GM12873 (cell line): ENCODE measurements at regions not wholly inside any gene's neighbourhood (a gene's known extent, or its start where the extent isn't known, plus 50 kb on each side); places are given as distances from the start of the nearest gene placed in this dataset.

ENCODE experiments used
- TF ChIP-seq, protein P1 (sequence below): IDR thresholded peaks from 2 replicates; pipeline ENCODE4 v1.5.1; 2012; ENCODE audit warnings: low read depth, mild to moderate bottlenecking, moderate library complexity, low read length, control low read depth; ENCODE audit not compliant: insufficient read depth; ENCODE audit errors: missing control alignments

DNA sequence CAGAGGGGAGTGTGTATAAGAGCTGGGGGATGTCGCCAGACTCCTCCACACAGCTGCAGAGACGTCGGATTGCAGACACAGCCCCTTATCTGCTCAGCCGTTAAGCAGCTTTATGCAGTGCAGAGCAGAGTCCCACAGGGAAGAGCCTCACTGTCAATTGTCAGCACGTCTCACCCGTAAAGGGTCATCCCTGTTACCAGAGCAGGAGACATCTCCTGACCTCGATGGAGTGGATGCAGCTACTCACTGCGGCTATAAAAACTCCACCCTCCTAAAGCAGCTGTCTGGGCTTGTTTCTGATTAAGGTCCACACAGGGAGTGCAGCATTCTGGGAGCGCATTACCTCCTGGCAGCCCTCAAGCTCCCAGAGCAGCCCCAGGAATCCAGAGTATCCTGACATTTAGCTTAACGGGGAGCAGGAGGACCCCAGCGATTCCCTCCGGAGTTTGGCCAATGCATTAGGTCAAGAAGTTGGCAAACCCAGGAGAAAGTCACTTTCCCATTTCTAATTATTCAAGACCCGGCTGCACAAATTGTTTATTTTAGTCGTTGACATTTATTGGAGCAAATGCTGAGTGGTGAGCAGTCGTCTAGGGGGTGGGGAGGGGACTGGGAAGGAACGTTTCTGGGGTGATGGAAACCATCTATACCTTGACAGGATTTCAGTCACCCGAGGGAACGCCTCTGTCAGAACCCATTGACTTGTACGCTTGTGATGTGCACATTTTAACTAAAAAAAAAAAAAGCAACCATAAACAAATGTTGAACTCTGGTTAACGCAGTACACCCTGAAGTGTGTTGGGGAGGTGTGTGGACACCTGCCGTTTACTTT, 100.0 kb upstream of the ZNF469 start:
- TF ChIP-seq, protein P1, sequence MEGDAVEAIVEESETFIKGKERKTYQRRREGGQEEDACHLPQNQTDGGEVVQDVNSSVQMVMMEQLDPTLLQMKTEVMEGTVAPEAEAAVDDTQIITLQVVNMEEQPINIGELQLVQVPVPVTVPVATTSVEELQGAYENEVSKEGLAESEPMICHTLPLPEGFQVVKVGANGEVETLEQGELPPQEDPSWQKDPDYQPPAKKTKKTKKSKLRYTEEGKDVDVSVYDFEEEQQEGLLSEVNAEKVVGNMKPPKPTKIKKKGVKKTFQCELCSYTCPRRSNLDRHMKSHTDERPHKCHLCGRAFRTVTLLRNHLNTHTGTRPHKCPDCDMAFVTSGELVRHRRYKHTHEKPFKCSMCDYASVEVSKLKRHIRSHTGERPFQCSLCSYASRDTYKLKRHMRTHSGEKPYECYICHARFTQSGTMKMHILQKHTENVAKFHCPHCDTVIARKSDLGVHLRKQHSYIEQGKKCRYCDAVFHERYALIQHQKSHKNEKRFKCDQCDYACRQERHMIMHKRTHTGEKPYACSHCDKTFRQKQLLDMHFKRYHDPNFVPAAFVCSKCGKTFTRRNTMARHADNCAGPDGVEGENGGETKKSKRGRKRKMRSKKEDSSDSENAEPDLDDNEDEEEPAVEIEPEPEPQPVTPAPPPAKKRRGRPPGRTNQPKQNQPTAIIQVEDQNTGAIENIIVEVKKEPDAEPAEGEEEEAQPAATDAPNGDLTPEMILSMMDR = no peak

DNA sequence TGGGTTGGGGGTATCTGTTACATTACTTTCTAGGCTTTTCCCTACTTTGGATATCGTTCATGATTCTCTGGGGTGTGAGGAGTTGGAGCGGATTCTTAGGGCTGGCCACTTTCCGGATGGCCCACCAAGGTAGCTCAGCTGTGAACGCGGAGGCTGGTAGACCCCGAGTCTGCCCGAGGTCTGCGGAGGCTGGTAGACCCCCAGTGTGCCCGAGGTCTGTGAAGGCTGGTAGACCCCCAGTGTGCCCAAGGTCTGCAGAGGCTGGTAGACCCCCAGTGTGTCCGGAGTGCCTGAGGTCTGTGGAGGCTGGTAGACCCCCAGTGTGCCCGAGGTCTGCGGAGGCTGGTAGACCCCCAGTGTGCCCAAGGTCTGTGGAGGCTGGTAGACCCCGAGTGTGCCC, 99.2 kb upstream of the ZNF469 start:
- TF ChIP-seq, protein P1 = no peak

DNA sequence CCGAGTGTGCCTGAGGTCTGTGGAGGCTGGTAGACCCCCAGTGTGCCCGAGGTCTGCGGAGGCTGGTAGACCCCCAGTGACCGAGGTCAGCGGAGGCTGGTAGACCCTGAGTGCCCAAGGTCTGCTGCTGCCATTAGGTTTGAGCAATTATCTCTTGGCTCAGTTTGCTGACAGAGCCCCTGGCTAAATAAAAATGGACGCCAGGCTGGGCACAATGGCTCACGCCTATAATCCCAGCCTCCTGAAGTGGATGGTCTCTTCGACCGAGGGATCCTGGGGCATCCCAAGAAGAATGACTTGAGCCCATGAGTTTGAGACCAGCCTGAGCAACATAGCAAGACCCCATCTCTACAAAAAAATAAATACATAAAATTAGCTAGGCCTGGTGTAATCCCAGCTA, 98.7 kb upstream of the ZNF469 start:
- TF ChIP-seq, protein P1 = no peak

DNA sequence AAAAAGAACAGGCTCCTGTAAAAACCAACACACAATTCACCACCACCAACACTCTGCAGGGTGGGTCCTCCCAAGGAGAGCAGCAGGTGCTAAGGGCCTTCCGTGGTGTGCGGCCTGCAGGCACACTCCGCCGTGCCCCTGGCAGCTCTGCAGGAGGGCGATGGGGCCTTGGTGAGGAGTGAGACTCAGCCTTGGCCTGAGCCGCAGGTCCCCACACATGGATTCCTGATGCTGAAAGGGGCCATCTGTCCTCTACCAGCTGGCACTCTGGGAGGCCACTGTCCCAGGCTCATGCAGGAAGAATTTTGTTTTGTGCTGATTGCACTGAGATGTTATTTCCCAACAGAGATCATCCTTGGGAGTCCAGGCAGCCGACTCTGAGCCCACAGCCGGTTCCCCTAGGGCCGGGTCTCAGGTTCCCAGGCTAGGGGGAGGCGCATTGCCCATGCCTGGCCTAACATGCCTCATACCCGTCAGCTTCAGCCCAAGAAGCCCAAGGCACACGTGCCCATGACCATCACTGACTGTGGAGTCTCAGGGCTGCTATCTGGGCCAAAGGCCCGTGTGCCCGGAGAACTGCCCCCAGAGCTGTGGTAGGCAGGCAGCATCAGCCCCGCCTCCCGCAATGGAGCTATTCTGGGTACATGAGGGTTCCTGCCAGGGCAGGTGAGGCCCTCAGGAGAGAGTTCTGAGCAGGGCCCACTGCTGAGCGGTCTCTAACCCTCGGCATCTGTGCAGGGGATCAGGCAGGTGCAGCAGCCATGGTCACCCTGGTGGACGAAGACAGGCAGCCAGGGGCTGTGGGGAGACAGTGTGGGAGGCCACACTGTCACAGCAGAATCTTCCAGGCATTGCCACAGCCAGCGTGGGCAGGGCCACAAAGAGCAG, 97.9 kb upstream of the ZNF469 start:
- TF ChIP-seq, protein P1 = no peak

DNA sequence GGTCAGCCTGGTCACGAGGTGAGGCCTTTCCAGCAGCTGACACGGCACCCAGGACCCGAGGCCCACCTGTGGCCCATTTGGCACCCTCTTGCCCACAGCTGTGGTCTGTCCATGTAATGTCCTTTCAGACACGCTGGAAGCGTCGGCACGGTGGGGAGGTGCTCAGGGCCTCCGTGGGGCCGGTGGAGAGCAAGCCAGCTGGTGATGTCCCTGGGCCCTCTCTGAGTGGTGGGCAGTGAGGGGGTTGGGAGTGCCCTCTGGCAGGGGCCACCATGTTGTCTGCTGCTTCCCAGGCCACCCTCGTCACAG, 97.3 kb upstream of the ZNF469 start:
- TF ChIP-seq, protein P1 = no peak

DNA sequence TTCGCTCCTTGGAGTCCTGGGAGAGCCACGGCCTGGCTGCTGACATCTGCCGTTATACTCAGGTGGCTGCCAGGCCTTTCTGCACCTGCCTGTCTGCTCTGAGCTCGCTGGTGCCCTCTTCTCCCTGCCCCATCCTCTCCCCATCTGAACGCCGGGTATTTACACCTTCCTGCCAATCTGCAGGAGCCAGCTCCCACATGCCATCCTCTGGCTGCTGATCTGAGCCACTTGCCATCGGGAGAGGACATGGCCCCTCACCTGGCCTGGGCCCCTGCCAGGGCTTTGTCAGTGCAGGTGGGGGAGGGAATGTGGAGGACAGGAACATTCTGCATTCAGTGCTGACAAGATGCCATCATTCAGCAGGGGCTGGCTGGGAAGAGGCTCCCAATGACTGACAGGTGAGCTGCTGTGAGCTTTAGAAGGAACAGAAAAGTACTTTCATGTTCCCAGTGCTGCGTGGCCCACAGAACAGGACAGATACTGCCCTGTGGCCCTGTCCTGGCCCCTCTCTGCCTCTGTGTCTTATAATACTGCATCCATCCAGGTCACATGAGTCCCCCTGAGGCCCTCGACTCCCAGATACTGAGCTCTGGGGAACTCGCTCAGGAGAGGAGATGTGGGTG, 96.3 kb upstream of the ZNF469 start:
- TF ChIP-seq, protein P1 = no peak

DNA sequence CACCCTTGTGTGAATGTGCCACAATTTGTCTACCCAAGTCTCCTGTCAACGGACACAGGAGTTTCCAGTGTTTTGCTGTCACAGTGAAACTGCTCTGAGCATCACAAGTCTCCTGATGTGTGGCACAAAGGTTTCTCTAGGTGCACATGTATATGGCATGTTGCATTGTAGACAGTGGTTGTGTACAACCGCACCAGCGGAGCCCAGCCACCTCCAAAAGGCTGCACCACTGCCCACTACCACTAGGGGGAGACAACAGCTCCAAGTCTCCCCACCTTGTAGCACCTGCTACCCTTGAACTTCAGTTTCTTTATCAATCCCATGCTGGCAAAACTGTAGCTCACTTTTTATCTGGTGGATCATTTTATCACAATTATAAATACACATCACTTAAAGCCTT, 95.5 kb upstream of the ZNF469 start:
- TF ChIP-seq, protein P1 = peak; percentile 80
